ENCODE measurements at regions not wholly inside any gene's neighbourhood (a gene's known extent, or its start where the extent isn't known, plus 50 kb on each side); places are given as distances from the start of the nearest gene placed in this dataset.

- no peak overlapping the region for H3K9ac ChIP-seq (ENCODE audit: low read length)
- H3K4me3 ChIP-seq (ENCODE audit: low read length): no peak overlapping the region
- no peaks in the 10 kb centered on the region for H3K4me1 ChIP-seq (ENCODE audit: control insufficient read depth, insufficient read depth, low read length)
- no peaks in the 10 kb centered on the region for H3K36me3 ChIP-seq (ENCODE audit: control insufficient read depth, insufficient read depth, low read length)
- no peak overlapping the region for H3K27ac ChIP-seq (ENCODE audit: low read depth, low read length)
- H3K27me3 ChIP-seq (ENCODE audit: control insufficient read depth, insufficient read depth, low read length): no peaks in the 10 kb centered on the region
These were observed 368.6 kb downstream of the REEP3 start for GRCh38 chr10:63889803-63890202.

- Histone ChIP-seq H3K9ac (ENCODE audit: low read length) (no peak overlapping the region), H3K4me1 (ENCODE audit: control insufficient read depth, insufficient read depth, low read length) (no peaks in the 10 kb centered on the region), H3K36me3 (ENCODE audit: control insufficient read depth, insufficient read depth, low read length) (no peaks in the 10 kb centered on the region), H3K27ac (ENCODE audit: low read depth, low read length) (no peak overlapping the region), H3K27me3 (ENCODE audit: control insufficient read depth, insufficient read depth, low read length) (no peaks in the 10 kb centered on the region), H3K4me3 (ENCODE audit: low read length) (no peak overlapping the region)
These were observed 375.8 kb downstream of the REEP3 start for GRCh38 chr10:63896992-63897391.

GRCh38 chr10:63899673-63900300 is 378.6 kb downstream of the REEP3 start:
- Histone ChIP-seq H3K36me3 (ENCODE audit: control insufficient read depth, insufficient read depth, low read length) (no peaks in the 10 kb centered on the region), H3K9ac (ENCODE audit: low read length) (no peak overlapping the region), H3K4me3 (ENCODE audit: low read length) (no peak overlapping the region), H3K4me1 (ENCODE audit: control insufficient read depth, insufficient read depth, low read length) (no peaks in the 10 kb centered on the region), H3K27me3 (ENCODE audit: control insufficient read depth, insufficient read depth, low read length) (no peaks in the 10 kb centered on the region), H3K27ac (ENCODE audit: low read depth, low read length) (no peak overlapping the region)

GRCh38 chr10:63901228-63901627 is 380.0 kb downstream of the REEP3 start:
- Histone ChIP-seq H3K4me1 (ENCODE audit: control insufficient read depth, insufficient read depth, low read length) (no peaks in the 10 kb centered on the region), H3K9ac (ENCODE audit: low read length) (no peak overlapping the region), H3K27ac (ENCODE audit: low read depth, low read length) (no peak overlapping the region), H3K4me3 (ENCODE audit: low read length) (no peak overlapping the region), H3K36me3 (ENCODE audit: control insufficient read depth, insufficient read depth, low read length) (no peaks in the 10 kb centered on the region), H3K27me3 (ENCODE audit: control insufficient read depth, insufficient read depth, low read length) (no peaks in the 10 kb centered on the region)

- no peaks in the 10 kb centered on the region for H3K27me3 ChIP-seq (ENCODE audit: control insufficient read depth, insufficient read depth, low read length)
- H3K4me3 ChIP-seq (ENCODE audit: low read length): no peak overlapping the region
- no peak overlapping the region for H3K9ac ChIP-seq (ENCODE audit: low read length)
- H3K27ac ChIP-seq (ENCODE audit: low read depth, low read length): no peak overlapping the region
- H3K36me3 ChIP-seq (ENCODE audit: control insufficient read depth, insufficient read depth, low read length): no peaks in the 10 kb centered on the region
- no peaks in the 10 kb centered on the region for H3K4me1 ChIP-seq (ENCODE audit: control insufficient read depth, insufficient read depth, low read length)
These were observed 380.7 kb downstream of the REEP3 start for GRCh38 chr10:63901881-63902280.

GRCh38 chr10:63910806-63911205 is 389.6 kb downstream of the REEP3 start:
- Histone ChIP-seq H3K4me3 (ENCODE audit: low read length) (no peak overlapping the region), H3K36me3 (ENCODE audit: control insufficient read depth, insufficient read depth, low read length) (no peaks in the 10 kb centered on the region), H3K27ac (ENCODE audit: low read depth, low read length) (no peak overlapping the region), H3K4me1 (ENCODE audit: control insufficient read depth, insufficient read depth, low read length) (no peaks in the 10 kb centered on the region), H3K9ac (ENCODE audit: low read length) (no peak overlapping the region), H3K27me3 (ENCODE audit: control insufficient read depth, insufficient read depth, low read length) (no peaks in the 10 kb centered on the region)

- Histone ChIP-seq H3K27me3 (ENCODE audit: control insufficient read depth, insufficient read depth, low read length) (no peaks in the 10 kb centered on the region), H3K36me3 (ENCODE audit: control insufficient read depth, insufficient read depth, low read length) (no peaks in the 10 kb centered on the region), H3K4me3 (ENCODE audit: low read length) (no peak overlapping the region), H3K9ac (ENCODE audit: low read length) (no peak overlapping the region), H3K27ac (ENCODE audit: low read depth, low read length) (no peak overlapping the region), H3K4me1 (ENCODE audit: control insufficient read depth, insufficient read depth, low read length) (no peaks in the 10 kb centered on the region)
These were observed 394.0 kb downstream of the REEP3 start for GRCh38 chr10:63915240-63915639.

- no peak overlapping the region for H3K9ac ChIP-seq (ENCODE audit: low read length)
- H3K27ac ChIP-seq (ENCODE audit: low read depth, low read length): no peak overlapping the region
These were observed 396.2 kb downstream of the REEP3 start for GRCh38 chr10:63917363-63917762.

GRCh38 chr10:63919575-63920279 is 398.5 kb downstream of the REEP3 start:
- Histone ChIP-seq H3K4me3 (ENCODE audit: low read length) (no peak overlapping the region), H3K27ac (ENCODE audit: low read depth, low read length) (no peak overlapping the region), H3K9ac (ENCODE audit: low read length) (no peak overlapping the region), H3K27me3 (ENCODE audit: control insufficient read depth, insufficient read depth, low read length) (no peaks in the 10 kb centered on the region), H3K36me3 (ENCODE audit: control insufficient read depth, insufficient read depth, low read length) (no peaks in the 10 kb centered on the region), H3K4me1 (ENCODE audit: control insufficient read depth, insufficient read depth, low read length) (no peaks in the 10 kb centered on the region)

More at GRCh38 chr10:63917363-63917762, 396.2 kb downstream of the REEP3 start:
- H3K4me1 ChIP-seq (ENCODE audit: control insufficient read depth, insufficient read depth, low read length): no peaks in the 10 kb centered on the region
- H3K36me3 ChIP-seq (ENCODE audit: control insufficient read depth, insufficient read depth, low read length): no peaks in the 10 kb centered on the region
- H3K27me3 ChIP-seq (ENCODE audit: control insufficient read depth, insufficient read depth, low read length): no peaks in the 10 kb centered on the region
- H3K4me3 ChIP-seq (ENCODE audit: low read length): no peak overlapping the region

GRCh38 chr10:63920926-63921325 is 399.7 kb downstream of the REEP3 start:
- Histone ChIP-seq H3K9ac (ENCODE audit: low read length) (no peak overlapping the region), H3K27me3 (ENCODE audit: control insufficient read depth, insufficient read depth, low read length) (no peaks in the 10 kb centered on the region), H3K27ac (ENCODE audit: low read depth, low read length) (no peak overlapping the region), H3K36me3 (ENCODE audit: control insufficient read depth, insufficient read depth, low read length) (no peaks in the 10 kb centered on the region), H3K4me1 (ENCODE audit: control insufficient read depth, insufficient read depth, low read length) (no peaks in the 10 kb centered on the region), H3K4me3 (ENCODE audit: low read length) (no peak overlapping the region)

GRCh38 chr10:63921908-63922467 is 400.8 kb downstream of the REEP3 start:
- Histone ChIP-seq H3K36me3 (ENCODE audit: control insufficient read depth, insufficient read depth, low read length) (no peaks in the 10 kb centered on the region), H3K27me3 (ENCODE audit: control insufficient read depth, insufficient read depth, low read length) (no peaks in the 10 kb centered on the region), H3K4me3 (ENCODE audit: low read length) (no peak overlapping the region), H3K9ac (ENCODE audit: low read length) (no peak overlapping the region), H3K27ac (ENCODE audit: low read depth, low read length) (no peak overlapping the region), H3K4me1 (ENCODE audit: control insufficient read depth, insufficient read depth, low read length) (no peaks in the 10 kb centered on the region)

GRCh38 chr10:63922468-63923284 is 401.5 kb downstream of the REEP3 start:
- H3K9ac ChIP-seq (ENCODE audit: low read length): no peak overlapping the region
- no peak overlapping the region for H3K4me3 ChIP-seq (ENCODE audit: low read length)
- H3K4me1 ChIP-seq (ENCODE audit: control insufficient read depth, insufficient read depth, low read length): no peaks in the 10 kb centered on the region
- H3K27me3 ChIP-seq (ENCODE audit: control insufficient read depth, insufficient read depth, low read length): no peaks in the 10 kb centered on the region
- no peak overlapping the region for H3K27ac ChIP-seq (ENCODE audit: low read depth, low read length)
- no peaks in the 10 kb centered on the region for H3K36me3 ChIP-seq (ENCODE audit: control insufficient read depth, insufficient read depth, low read length)
